ENCODE measurements at regions not wholly inside any gene's neighbourhood (a gene's known extent, or its start where the extent isn't known, plus 50 kb on each side); places are given as distances from the start of the nearest gene placed in this dataset.
A peak's percentile ranks its signal among the peaks of the same experiment; 100 is the strongest.

DNA sequence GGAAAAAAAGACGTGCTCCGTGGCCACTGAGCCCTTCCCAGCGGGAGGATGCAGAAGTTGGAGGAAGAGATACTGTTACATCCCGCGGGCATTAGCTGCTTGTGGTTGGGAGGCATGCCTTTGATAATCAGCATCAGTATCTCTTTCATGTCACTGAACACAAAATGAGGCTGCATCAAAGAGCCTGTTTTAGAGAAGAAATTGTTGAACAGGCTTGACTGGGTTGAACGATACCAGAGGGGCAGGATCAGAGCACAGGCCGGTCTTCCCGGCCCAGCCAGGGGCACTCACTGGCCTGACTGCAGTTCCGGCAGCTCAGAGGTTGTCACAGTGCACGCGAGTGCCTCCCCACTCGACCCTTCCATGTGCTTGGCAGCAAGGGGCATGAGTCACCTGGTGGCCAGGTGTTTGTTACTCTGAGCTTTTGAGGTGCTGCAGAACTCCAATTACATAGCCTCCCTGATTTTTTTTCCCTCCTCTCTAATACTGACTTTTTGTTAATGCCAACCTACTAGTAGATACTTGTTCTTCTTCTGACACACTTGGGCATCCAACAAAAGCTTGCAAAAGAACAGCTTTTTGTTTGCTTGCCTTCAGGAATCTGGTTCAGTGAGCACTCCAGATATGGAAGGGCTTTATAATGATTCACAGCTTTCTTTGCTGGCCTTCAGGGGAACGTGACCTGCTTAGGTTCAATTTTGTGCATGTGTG lies 121.6 kb downstream of the VAPA start:
- peak; percentile 34 to 67 for DNase-seq

DNA sequence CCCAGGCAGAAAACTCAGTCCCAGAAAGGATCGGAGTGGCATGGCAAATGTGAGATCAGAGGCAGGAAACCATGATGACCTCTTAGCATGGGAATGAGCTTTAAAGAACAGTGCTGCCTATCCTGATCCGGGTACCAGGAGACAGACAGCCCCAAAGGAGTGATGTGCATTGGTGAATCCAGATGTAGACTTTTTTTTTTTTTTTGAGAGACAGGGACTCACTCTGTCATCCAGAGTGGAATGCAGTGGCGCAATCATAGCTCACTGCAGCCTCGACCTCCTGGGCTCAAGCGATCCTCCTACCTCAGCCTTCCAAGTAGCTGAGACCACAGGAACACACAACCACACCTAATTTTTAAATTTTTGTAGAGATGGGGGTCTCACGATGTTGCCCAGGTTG lies 122.7 kb downstream of the VAPA start:
- DNase-seq: no peak

DNA sequence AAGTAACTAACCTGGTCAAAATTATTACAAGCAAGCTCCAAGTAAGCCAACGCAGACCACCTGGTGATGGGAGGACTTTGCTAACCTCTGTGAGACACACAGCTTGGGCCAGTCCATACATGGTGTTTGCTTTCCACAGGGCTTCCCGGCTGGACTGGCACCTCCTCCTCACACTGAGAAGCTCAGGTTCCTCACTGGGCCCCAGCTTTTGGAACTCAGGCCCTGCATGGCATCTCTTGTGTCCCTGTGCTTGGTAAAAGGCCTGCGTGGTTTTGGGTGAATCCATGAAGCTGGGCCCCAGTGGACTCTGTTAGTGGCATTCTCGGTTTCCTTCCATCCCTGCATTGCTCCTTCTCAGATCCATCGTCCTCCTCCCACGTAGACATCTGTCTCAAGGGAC lies 123.4 kb downstream of the VAPA start:
- DNase-seq: no peak

DNA sequence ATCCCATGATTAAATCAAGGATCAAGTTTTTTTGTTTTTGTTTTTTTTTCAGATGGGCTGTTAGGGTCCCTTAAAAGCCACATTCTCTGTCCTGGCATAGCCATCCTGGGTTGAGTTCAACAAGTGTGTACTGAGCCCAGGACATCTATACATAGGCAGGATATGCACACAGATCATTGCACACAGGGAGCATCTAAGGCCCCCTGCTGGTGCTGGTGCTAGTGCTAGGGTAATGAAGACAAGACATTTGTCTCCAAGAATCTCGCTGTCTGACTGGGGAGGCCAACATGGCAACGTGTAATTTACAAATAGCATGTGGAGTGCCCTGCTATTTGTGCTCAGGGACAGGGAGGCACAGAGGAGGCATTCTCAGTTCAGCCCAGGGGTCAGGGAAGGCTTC lies 124.5 kb downstream of the VAPA start:
- no peak for DNase-seq

DNA sequence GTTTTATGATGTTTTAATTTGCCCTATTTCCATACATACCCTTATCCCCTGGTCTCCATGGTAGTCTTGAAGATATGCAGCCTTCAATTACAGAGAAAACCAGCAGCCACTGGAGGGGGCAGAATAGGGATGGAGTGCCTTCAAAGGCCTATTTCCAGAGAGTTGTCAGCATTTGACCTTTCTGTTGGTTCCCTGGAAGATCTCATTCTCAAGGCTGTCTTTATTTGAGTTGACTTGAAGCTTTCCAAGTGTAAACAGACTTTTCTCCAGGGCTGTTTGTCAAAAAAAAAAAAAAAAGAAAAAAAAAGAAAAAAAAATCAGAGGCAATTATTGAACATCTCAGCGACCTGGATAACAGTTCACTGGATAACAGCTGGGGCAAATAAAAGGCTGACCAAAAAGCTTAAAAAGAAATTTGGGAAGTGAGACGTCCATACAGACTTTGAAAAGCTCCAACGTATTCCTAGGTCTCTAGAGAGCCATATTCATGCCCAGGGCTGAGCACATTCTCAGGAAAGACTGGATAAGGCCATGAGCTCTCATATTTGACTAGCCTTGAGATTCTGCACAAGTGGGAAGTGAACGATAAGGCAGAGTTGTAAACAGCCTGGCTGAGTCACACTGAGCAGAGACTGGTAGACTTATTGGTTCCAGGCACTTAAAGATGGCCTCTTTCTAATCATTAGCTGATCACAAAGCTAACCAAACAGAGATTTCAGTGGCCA lies 126.6 kb downstream of the VAPA start:
- DNase-seq: no peak

DNA sequence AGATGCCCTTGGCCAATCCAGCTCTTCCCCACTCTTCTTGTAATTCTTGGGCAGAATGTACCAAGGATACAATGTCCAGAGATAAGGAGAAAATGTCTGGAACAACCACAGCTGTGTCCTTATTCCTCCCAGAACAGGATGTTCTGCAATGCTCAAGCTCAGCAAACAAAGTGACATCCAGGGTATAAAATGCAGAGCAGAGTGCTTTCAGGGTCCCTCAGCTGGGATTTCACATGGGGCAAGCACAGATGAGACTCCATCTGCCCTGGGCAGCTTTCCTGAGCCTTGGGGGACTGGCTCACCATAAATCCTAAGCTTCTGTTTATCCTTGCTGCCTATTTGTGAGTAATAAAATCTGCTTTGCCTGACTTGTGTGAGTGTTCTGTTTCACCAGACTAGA lies 127.4 kb downstream of the VAPA start:
- DNase-seq: no peak

DNA sequence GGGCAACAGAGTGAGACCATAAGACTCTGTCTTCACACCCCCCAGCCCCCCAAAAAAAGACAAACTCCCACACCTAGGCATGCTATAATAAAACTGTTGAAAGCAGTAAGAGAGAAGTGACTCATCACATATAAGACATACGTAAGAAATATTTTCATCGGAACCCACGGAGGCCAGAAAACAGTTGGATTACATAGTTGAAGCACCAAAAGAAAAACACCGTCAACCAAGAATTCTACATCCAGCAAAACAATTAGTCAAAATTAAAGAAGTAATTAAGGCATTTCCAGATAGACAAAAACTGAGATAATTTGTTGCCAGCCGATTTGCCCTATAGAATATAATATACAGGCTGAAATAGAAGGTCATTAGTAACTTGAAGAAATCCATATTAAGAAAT lies 128.7 kb downstream of the VAPA start:
- no peak for DNase-seq

DNA sequence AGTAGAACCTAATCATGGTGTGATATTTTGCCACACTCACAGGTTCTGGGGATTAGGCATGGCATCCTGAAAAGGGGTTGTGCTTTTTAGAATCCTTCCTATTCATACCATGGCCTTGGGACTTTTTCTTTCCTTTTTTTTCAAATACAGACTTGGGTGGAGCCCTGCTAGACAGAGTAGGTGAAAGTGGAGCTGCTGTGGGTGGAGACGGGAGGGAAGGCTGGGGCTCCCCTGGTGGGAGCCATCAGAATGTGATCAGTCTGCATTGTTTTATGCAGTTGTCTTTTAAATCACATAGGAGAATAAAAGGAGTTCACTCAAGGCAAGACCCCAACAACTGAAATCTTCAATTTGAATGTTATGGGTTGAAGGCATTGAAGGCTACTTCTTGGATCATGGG lies 130.2 kb downstream of the VAPA start:
- no peak for DNase-seq

DNA sequence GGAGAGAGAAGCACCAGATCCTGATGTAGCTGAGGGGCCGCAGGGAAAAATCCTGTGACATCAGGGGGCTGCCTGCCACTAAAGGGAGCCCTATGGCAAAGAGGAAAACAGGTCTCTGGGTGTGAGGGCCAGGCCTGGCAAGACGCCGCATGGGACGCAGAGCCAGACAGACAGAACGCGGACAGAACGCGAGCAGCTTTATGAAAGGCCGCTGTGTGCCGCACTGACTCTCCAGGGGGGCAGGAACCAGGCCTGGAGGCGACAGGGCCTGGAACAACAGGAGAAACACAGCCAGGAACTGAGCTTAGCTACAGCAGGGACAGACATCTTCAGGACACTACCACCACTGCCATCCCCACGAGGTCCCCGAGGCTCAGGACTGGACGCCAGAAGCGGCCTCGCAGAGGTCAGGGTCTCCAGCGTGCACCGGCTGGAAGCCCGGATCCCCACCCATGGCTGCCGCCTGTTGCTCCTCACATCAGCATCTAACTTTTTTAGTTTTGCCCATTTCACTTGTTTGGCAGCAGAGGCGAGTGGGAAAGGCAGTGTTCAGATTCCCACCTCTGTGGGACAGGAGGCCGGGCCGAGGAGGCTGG lies 131.6 kb downstream of the VAPA start:
- DNase-seq: no peak

DNA sequence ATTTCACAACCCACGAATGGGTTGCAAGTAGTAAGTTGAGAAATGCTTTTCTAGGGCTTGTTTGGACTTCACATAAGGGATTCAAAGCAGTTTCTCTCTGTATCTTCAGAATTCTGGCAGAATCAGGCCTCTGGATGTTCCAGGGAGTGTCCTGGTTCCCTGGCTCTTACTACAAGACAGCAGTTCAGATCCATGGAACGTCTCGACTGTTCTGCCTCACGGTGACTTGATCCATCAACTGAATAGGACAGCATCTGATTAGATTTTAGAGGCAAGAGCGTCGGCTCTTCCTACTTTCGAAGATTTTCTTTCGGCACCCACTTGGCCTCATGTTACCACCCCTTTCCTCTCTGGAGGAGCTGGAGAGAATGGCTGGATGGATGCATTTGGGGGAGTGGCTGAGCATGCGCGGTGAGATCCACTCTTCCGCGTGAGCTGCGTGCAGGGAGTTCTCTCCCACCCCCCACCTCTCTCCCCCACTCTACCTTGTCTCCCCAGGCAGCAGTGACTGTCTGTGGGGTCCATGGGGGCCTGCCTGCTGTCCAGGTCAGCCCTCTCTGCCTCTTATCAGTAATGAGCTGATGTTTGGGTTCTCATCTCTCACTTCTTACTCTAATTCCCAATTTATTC lies 132.5 kb downstream of the VAPA start:
- no peak for DNase-seq

DNA sequence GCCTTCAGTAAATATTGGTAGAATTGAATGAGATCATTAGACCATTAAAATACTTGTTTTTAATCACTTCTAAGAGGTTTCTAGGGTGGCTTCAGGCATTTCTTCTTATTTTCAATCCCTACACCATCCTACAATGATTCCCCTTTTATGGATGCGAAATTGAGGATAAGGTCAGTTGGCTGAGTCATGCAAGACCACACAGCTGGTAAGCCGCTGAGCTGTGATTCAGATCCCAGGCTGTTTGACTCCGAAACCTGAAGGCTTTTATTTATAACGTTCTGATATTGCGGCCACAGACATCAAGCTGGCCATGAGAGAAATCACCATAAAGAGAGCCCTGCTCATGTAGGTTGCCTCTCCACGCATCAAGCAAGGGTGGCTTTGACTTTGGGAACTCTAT lies 133.4 kb downstream of the VAPA start:
- DNase-seq: no peak

DNA sequence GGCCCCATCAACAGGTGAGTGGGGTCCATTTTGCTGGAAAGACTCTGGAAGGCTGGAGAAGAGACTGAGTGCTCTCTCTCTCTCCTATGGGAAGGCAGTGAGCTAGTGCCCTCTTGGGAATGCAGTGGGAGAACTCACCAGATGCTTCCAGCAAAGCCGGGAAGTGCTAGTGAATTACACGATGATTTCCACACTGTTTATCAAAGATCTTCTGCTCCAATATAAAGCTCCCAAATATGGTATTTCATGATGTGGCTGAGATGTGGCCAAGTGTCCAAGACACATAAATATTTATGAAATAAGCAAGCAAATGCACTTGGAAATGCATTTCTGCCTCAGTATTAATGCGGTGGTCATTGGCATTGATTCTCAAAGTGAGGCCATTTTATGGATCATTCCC lies 135.9 kb downstream of the VAPA start:
- no peak for DNase-seq

DNA sequence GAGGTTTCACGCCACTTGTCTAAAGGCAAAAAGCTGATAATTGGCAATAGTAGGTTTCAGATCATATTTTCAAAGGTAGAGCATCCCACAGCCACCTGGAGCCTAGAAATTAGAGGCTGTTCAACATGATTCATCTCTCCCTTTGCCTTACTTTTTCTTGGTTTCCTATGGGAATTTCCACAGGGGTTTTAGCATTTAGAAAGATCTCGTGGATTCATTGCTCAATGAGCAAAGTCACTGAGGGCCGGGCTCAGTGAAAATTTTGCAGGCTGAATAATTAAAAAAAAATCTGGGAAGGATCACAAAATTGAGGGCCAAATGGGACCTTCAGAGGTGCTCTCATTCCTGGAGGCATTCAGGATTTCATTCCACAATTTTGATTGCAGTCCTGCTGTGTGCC lies 137.1 kb downstream of the VAPA start:
- no peak for DNase-seq

DNA sequence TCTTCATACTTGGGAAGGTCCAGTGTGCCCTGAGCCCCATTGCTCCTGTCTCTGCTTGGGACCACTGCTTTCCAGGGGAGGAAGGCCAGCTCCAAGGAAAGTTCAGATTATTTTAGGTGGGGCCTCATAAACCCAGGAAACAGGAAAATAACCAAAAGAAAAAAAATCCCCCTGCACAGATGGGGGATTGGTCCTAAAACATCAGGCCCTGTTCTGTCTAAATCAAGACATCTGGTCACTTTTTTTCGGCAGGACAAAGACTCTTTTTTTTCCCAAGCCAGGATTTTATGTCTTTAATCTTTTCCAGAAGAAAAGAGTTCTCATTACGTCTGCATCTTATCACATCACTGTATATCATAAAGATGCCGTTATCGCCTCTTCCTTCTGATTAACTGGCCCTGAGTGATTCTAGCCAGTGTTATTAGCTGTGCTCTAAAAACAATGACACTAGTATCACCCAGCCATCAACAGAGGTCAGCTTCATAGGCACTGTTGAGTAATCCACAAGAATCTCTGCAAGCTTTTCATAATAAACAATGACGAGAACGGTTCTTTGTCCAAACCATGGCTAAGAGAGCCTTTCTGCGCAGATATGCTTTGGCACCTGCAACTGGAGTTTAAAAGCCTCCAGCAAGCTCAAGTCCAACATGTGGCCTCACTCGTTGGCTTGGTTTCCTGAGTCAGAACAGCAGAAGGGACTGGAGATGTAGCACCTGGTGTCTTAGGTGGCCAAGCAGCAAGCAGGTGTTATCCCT lies 138.2 kb downstream of the VAPA start:
- DNase-seq: no peak

DNA sequence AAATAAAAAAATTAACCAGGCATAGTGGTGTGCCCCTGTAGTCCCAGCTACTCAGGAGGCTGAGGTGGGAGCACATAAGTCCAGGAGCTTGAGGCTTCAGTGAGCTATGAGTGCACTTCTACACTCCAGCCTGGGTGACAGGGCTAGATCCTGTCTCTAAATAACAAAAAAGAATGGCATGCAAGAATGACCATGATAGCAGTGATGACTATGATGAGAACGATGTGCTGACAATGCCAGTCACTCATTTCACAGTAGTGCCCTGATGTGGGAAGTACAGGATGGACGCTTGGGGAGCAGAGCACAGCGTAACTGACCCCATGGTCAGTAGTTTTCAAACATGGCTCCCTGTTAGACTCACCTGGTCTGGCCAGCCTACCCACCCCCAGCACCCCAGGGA lies 139.1 kb downstream of the VAPA start:
- no peak for DNase-seq

DNA sequence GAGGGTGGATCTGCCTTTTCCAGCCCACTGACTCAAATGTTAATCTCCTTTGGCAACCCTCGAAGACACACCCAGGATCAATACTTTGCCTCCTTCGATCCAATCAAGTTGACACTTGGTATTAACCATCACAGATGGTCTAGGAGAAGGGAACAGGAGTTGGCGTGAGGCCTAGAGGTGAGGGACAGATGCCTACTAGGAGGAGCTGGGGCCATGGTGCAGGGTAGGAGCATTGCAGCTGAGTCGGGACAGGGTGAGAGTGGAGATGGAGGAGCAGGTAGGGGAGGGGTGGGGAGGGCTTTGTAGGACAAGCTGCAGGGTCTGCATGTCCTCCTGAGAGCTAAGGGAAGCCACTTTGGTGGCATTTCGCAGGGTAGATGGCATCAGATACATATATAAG lies 140.0 kb downstream of the VAPA start:
- DNase-seq: no peak

DNA sequence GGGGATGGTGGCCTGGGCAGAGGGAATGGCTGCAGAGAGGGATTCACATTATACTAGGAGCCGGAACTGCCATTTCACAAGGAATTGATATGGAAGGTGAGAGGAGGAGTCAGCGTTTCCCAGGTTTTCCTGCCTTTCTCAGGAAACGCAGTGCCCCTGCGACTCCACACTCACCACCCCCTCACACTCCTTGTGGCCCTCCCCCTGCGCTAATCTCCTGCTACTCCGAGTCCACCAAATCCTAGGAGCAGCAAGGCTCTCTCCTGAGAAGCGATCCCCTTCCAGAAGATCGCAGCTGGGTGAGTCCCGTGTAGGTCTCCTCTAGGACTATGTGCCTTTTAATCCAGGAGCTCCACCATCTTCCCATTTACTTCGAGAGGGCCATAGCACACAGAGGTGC lies 140.6 kb downstream of the VAPA start:
- DNase-seq: no peak

DNA sequence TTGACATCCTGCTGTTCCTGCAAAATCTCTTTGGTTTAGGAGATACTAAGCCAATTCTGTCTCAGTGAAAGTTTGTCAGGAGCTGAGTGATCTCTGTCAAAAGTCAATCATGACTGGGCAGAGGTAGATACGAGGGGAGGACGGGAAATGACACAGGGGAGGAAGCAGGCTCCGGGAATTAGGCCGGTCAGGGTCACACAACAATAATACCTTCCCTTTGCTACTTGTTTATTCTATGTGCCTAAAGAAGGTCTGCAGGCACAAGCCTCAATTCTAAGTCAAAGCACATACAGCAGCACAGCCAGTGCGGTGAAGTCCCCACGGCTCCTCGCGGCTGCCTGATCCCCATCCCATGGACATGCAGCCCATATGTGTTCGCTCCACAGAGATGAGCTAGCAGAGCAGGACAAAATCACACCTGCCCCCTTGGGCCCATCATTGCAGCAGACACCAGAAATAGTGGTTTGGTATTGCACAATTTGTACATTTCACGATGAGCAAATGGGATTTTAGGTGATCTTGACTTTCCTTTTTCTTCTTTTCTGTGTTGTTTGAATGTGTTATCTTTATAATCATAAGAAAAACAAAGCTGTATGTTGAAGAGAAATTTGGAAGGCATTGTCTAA lies 141.4 kb downstream of the VAPA start:
- no peak for DNase-seq

DNA sequence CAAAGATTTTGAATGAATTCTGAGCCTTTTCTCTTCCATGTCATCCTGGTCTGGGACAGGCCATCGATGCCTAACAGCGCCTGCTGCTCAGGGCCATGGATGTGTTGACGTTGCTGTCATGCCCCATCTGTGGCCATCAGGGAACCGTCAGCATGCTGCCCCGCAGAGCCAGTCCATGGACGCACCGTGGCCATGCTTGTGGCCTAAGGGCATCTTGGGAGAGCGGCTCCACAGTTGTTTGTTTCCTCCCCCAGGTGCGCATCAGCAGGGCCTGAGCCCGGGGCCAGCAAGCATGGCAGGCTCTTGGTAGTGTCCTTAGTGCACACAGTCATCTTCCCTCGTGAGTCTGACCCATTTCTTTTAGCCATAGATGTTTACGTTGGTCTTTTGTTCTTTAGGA lies 142.7 kb downstream of the VAPA start:
- DNase-seq: no peak

DNA sequence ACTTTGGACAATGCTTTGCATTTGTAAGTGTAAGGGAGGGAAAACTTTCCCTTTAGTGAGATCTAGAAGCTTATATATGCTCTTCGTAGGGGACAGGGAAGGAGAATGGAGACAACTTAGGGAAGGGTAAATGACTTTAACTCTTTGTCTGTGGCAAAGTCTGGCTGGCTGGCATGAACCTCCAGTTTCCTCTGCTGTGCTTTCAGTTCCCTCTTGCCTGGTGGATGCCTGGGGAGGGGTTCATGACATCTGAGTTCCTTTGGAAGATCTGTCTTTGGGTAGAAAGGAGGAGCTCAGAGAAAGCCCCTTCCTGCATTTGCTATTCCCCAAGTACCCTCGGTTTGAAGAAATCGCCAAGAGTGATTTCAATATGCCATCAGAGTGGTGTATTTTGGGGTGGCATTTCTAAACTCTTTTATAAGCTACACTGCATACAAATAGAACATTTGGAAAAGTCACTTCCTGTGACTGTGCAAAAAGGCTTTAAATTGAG lies 143.6 kb downstream of the VAPA start:
- DNase-seq: no peak

DNA sequence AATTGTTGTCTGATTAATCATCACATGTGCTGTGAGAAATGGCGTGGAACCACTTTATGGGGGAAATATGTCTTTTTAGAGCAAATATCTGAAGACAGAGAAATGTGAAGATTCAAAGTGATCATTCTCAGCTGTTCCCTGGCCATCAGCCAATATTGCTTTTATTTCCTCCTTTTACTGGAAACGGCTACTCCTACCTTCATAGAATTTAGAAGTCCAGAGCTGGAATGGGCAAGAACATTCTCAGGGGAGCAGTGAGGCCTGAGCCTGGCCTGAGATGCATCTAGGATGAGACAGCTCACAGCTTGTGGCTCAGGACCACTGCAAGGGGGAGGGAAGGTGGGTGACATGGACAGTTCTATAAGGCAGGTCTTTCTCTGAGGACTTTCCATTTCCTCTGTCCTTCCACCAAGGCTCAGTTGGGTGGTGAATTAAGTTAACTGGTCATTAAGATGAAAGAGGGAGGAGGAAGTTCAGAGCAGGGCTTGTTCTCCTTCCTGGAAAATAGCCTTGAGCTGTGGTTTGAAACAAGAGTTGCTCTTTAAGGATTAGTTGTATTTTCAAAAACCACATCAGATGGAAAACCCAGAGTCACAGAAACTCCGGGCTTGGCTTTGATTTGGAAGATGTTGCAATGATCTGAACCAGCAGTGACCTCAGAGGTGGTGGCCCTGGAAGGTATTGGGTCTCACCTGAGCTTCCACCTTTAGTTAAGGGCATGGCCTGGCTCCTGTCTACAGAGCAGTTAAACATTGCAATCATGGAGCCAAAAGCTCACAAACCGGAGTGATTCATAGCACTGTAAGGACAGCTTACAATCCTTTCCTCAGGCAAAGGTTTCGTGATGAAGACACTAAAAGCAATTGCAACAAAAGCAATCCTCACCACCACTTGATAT lies 144.3 kb downstream of the VAPA start:
- no peak for DNase-seq

Data from NCI-H526 (cell line).